SK-N-SH treated with all-trans-retinoic acid at 6 μM for 48 hours (cell line): ENCODE measurements at regions not wholly inside any gene's neighbourhood (a gene's known extent, or its start where the extent isn't known, plus 50 kb on each side); places are given as distances from the start of the nearest gene placed in this dataset.

Experiments used
- ATAC-seq: fragments of 200-7000 bp; cut with Tn5 transposase; 3 replicates; pipeline ENCODE4 v1.9.1; 2020; ENCODE audit warnings: mild to moderate bottlenecking, moderate library complexity
- ARNTL ChIP-seq: fragments of 450-650 bp; formaldehyde crosslinking; IDR thresholded peaks from 2 replicates; pipeline ENCODE4 v1.5.0; 2020; ENCODE audit warnings: low read depth, mild to moderate bottlenecking, moderate library complexity, borderline replicate concordance
- BACH2 ChIP-seq: fragments of 250-450 bp; sonication (Bioruptor Pico); IDR thresholded peaks from 2 replicates; pipeline ENCODE4 v1.9.0; 2021; ENCODE audit warnings: mild to moderate bottlenecking, borderline replicate concordance
- CREB5 ChIP-seq: fragments of 250-450 bp; sonication (Bioruptor Pico); IDR thresholded peaks from 2 replicates; pipeline ENCODE4 v1.5.1; 2020; ENCODE audit warnings: low read depth, mild to moderate bottlenecking, moderate library complexity
- CSDC2 ChIP-seq: fragments of 250-450 bp; sonication (Bioruptor Pico); IDR thresholded peaks from 2 replicates; pipeline ENCODE4 v1.5.0; 2020; ENCODE audit warnings: mild to moderate bottlenecking, moderate library complexity
- CSRNP3 ChIP-seq: fragments of 250-450 bp; sonication (Bioruptor Pico); IDR thresholded peaks from 2 replicates; pipeline ENCODE4 v1.5.1; 2021; ENCODE audit warnings: mild to moderate bottlenecking, moderate library complexity
- ESRRG ChIP-seq: fragments of 250-450 bp; sonication (Bioruptor Pico); IDR thresholded peaks from 2 replicates; pipeline ENCODE4 v1.6.1; 2021; ENCODE audit warnings: mild to moderate bottlenecking
- GLIS3 ChIP-seq: fragments of 250-450 bp; sonication (Bioruptor Pico); IDR thresholded peaks from 2 replicates; pipeline ENCODE4 v1.5.0; 2020; ENCODE audit warnings: mild to moderate bottlenecking, moderate library complexity
- ISL1 ChIP-seq: fragments of 250-450 bp; sonication (Bioruptor Pico); IDR thresholded peaks from 2 replicates; pipeline ENCODE4 v2.1.2; 2022; ENCODE audit warnings: mild to moderate bottlenecking, moderate library complexity
- OSR1 ChIP-seq: fragments of 250-450 bp; sonication (Bioruptor Pico); IDR thresholded peaks from 2 replicates; pipeline ENCODE4 v1.8.0; 2022; ENCODE audit warnings: moderate library complexity, mild to moderate bottlenecking, inconsistent platforms
- PATZ1 ChIP-seq: fragments of 250-450 bp; sonication (Bioruptor Pico); IDR thresholded peaks from 2 replicates; pipeline ENCODE4 v1.8.0; 2020; ENCODE audit warnings: mild to moderate bottlenecking, moderate library complexity, borderline replicate concordance
- PPARA ChIP-seq: fragments of 250-450 bp; sonication (Bioruptor Pico); IDR thresholded peaks from 2 replicates; pipeline ENCODE4 v1.5.0; 2020; ENCODE audit warnings: mild to moderate bottlenecking, borderline replicate concordance
- RARB ChIP-seq: fragments of 250-450 bp; sonication (Bioruptor Pico); IDR thresholded peaks from 2 replicates; pipeline ENCODE4 v1.8.0; 2021; ENCODE audit warnings: mild to moderate bottlenecking, moderate library complexity
- SNAI2 ChIP-seq: fragments of 250-450 bp; sonication (Bioruptor Pico); IDR thresholded peaks from 2 replicates; pipeline ENCODE4 v1.5.0; 2020; ENCODE audit warnings: mild to moderate bottlenecking, moderate library complexity
- TSHZ2 ChIP-seq: fragments of 250-450 bp; sonication (Bioruptor Pico); IDR thresholded peaks from 2 replicates; pipeline ENCODE4 v1.5.0; 2020; ENCODE audit warnings: mild to moderate bottlenecking, moderate library complexity
- ZC3H10 ChIP-seq: fragments of 250-450 bp; sonication (Bioruptor Pico); IDR thresholded peaks from 2 replicates; pipeline ENCODE4 v1.5.1; 2021; ENCODE audit warnings: mild to moderate bottlenecking, moderate library complexity
- ZFP3 ChIP-seq: fragments of 250-450 bp; sonication (Bioruptor Pico); IDR thresholded peaks from 2 replicates; pipeline ENCODE4 v1.5.0; 2020; ENCODE audit warnings: mild to moderate bottlenecking, moderate library complexity
- ZFP30 ChIP-seq: fragments of 450-650 bp; formaldehyde crosslinking; IDR thresholded peaks from 2 replicates; pipeline ENCODE4 v1.5.0; 2022; ENCODE audit warnings: mild to moderate bottlenecking, moderate library complexity
- ZNF565 ChIP-seq: fragments of 450-650 bp; formaldehyde crosslinking; conservative IDR thresholded peaks from 2 replicates; pipeline ENCODE4 v1.5.0; 2020; ENCODE audit warnings: low read depth, mild to moderate bottlenecking, moderate library complexity
- ZNF70 ChIP-seq: fragments of 450-650 bp; formaldehyde crosslinking; IDR thresholded peaks from 2 replicates; pipeline ENCODE4 v1.5.0; 2020; ENCODE audit warnings: mild to moderate bottlenecking, moderate library complexity

GRCh38 chr4:62262676-62263075 is 1062.5 kb downstream of the ADGRL3 start (continued):
- no peak for TF ChIP-seq TSHZ2
- no peak for TF ChIP-seq CSRNP3

GRCh38 chr4:62260254-62260653 is 1060.1 kb downstream of the ADGRL3 start:
- TF ChIP-seq PPARA (CRISPR knock-in tag) (no peak), TSHZ2 (no peak), ARNTL (CRISPR knock-in tag) (no peak), CSDC2 (CRISPR knock-in tag) (no peak), OSR1 (CRISPR knock-in tag) (no peak), ISL1 (CRISPR knock-in tag) (no peak), ZFP3 (CRISPR knock-in tag) (no peak), ZFP30 (CRISPR knock-in tag) (no peak), PATZ1 (CRISPR knock-in tag) (no peak), ESRRG (CRISPR knock-in tag) (no peak), BACH2 (no peak), CREB5 (CRISPR knock-in tag) (no peak), GLIS3 (CRISPR knock-in tag) (no peak), ZNF565 (CRISPR knock-in tag) (no peak), RARB (CRISPR knock-in tag) (no peak), SNAI2 (CRISPR knock-in tag) (no peak), ZNF70 (CRISPR knock-in tag) (no peak), ZC3H10 (CRISPR knock-in tag) (no peak), CSRNP3 (no peak)
- ATAC-seq: no peak

- ATAC-seq: no peak
- TF ChIP-seq ISL1 (CRISPR knock-in tag) (no peak), TSHZ2 (no peak), ZNF565 (CRISPR knock-in tag) (no peak), RARB (CRISPR knock-in tag) (no peak), GLIS3 (CRISPR knock-in tag) (no peak)
These were observed 1056.4 kb downstream of the ADGRL3 start for GRCh38 chr4:62256479-62256878.
